ENCODE measurements at regions not wholly inside any gene's neighbourhood (a gene's known extent, or its start where the extent isn't known, plus 50 kb on each side); places are given as distances from the start of the nearest gene placed in this dataset.

DNA sequence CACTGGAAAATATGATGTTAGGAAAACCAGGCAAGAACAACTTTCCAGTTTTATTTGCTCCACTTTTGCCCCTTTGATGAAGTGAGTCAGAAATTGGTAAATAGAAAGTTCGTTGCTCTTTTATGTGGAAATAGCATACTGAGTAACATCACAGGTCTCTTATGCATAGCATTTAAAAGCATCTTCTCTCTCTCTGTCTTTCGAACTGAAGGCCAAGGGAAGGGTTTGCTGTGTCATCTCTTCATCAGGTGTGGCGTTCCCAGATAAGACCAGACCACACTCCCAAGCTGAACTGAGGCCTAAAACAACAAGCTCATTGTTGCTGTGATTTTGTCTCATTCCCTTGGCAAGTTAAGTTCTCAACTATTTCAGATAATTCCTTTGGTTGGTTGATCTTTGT lies 131.8 kb upstream of the GRB10 start:
- TF ChIP-seq POLR2AphosphoS5 (IDR thresholded peaks at IDR 0.05): no peak
- TF ChIP-seq EP300 (IDR thresholded peaks at IDR 0.05): no peak
- no peak for TF ChIP-seq POLR2A (IDR thresholded peaks at IDR 0.05)

Data from stomach (tissue), 4 donors.